ENCODE measurements at regions not wholly inside any gene's neighbourhood (a gene's known extent, or its start where the extent isn't known, plus 50 kb on each side); places are given as distances from the start of the nearest gene placed in this dataset.

DNA sequence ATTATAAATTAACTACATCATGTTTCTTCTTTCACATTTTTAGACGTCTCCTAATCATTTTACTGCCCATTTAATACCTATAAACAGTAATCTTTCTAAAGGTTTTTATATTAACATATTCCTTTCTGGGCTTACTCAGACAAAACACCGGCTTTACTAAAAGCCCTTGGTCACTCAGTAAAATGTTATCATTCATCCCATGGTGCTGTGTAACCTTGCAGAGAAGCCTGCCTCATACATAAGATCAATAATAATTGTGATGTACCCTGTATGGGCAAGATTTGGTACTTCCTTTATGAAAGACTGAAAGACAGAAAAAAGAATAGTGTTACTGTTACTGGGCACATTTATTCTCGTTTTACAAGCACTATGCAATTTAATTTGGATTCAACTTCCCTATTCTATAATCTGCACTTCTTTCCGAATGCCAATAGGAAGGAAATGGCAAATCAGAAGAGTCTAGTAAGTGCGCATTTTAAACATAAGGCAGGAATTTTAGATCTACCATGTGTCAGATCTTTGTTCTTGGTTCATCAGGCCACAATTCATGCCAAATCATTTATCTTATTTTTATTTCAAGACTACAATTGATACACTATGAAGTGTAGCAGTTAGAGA is 522.2 kb downstream of the CSNK1G3 start:
- in situ Hi-C loops (cut with MboI; ENCODE audit: low pct_unique_long_range_greater_than_20kb, low sequenced_read_pairs, unreplicated experiment): no loop called here
- TF ChIP-seq, protein P1, sequence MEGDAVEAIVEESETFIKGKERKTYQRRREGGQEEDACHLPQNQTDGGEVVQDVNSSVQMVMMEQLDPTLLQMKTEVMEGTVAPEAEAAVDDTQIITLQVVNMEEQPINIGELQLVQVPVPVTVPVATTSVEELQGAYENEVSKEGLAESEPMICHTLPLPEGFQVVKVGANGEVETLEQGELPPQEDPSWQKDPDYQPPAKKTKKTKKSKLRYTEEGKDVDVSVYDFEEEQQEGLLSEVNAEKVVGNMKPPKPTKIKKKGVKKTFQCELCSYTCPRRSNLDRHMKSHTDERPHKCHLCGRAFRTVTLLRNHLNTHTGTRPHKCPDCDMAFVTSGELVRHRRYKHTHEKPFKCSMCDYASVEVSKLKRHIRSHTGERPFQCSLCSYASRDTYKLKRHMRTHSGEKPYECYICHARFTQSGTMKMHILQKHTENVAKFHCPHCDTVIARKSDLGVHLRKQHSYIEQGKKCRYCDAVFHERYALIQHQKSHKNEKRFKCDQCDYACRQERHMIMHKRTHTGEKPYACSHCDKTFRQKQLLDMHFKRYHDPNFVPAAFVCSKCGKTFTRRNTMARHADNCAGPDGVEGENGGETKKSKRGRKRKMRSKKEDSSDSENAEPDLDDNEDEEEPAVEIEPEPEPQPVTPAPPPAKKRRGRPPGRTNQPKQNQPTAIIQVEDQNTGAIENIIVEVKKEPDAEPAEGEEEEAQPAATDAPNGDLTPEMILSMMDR (IDR thresholded peaks at IDR 0.05; ENCODE audit: extremely low read depth, insufficient read depth, missing control alignments): no peak
- DNase-seq (ENCODE audit: low spot score): no peak

DNA sequence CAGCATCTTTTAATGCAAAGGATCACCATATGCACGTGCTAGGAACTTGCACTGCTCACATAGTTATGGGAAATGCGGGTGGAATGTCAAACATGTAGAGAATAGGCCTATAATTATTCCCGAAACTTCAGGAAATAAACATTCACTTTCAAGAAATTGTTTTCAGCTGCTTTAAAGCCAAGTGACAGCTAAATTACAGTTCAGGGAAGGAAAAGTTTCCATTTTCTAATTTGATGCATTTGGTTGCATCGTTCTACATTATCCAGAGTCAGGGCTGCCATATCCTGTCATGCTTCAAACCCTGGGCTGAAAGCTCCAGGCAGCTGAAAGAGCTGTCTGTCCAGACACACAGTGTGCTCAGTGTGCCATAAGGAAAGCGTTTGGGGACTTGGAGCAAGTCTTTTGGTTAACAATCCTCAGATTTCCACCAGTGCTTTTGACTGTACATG is 518.1 kb downstream of the CSNK1G3 start:
- in situ Hi-C loops (cut with MboI; ENCODE audit: low pct_unique_long_range_greater_than_20kb, low sequenced_read_pairs, unreplicated experiment): no loop called here
- TF ChIP-seq, protein P1 (IDR thresholded peaks at IDR 0.05; ENCODE audit: extremely low read depth, insufficient read depth, missing control alignments): no peak
- DNase-seq (ENCODE audit: low spot score): no peak

DNA sequence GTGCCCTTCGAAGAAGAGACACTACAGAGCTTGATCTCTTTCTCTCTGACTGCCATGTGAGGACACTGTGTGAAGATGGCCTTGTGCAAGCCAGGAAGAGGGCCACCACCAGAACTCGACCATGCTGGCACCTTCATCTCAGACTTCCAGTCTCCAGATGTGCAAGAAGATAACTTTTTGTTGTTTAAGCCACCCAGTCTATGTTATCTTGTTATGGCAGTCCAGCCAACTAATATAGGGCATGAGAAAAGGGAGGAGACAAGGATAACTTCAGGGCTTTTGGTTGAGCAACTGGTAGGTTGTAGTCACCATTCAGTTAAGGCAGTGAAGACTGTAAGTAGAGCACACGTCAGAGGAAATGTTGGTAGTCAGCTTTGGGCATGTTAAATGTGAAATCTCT is 515.5 kb downstream of the CSNK1G3 start:
- TF ChIP-seq, protein P1 (IDR thresholded peaks at IDR 0.05; ENCODE audit: extremely low read depth, insufficient read depth, missing control alignments): no peak
- no peak for DNase-seq (ENCODE audit: low spot score)
- in situ Hi-C loops (cut with MboI; ENCODE audit: low pct_unique_long_range_greater_than_20kb, low sequenced_read_pairs, unreplicated experiment): no loop called here

DNA sequence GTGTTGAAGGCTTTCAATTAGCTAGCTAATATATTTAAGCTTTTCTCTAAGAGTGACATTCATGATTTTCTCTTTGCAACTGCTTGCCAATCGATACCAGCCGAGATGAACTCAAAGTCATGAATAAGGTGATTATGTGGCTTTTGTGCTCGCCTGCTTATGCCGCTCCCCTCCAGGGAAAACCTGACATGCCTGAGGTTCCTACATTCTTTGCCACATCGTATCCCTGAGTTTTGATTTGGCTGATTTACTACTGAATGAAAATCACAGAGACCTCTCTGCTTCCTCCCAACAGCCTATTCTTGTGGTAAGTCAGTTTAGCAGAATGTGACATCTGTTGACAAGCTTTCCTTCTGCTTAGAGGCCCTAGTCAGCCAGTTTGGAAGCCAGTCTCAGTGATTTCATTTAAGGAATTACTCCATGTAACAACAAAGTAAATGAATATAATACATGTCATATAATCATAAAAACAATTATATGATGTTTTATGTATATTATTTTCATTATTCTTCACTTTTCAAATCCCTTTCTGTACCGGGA is 513.4 kb downstream of the CSNK1G3 start:
- TF ChIP-seq, protein P1 (IDR thresholded peaks at IDR 0.05; ENCODE audit: extremely low read depth, insufficient read depth, missing control alignments): no peak
- in situ Hi-C loops (cut with MboI; ENCODE audit: low pct_unique_long_range_greater_than_20kb, low sequenced_read_pairs, unreplicated experiment): no loop called here
- DNase-seq (ENCODE audit: low spot score): no peak

DNA sequence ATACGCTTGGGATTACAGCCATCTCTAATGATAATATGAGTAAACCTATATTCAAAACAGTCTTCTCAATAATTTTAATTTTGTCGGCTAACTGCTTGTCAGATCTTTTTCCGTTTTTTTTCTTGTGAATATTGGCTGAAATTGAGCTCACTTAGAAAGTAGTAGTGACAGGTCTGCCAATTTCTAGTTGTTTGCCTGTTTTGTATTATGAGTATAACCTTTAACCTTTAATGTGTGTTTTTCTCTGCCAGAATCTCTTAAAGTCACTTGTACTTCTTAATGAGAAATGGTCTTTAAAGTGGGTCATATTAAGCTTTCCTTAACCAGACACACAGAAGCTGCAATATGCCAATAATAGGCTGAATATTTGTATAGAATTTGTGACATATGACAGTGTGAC is 511.0 kb downstream of the CSNK1G3 start:
- DNase-seq (ENCODE audit: low spot score): no peak
- in situ Hi-C loops (cut with MboI; ENCODE audit: low pct_unique_long_range_greater_than_20kb, low sequenced_read_pairs, unreplicated experiment): no loop called here
- TF ChIP-seq, protein P1 (IDR thresholded peaks at IDR 0.05; ENCODE audit: extremely low read depth, insufficient read depth, missing control alignments): no peak

DNA sequence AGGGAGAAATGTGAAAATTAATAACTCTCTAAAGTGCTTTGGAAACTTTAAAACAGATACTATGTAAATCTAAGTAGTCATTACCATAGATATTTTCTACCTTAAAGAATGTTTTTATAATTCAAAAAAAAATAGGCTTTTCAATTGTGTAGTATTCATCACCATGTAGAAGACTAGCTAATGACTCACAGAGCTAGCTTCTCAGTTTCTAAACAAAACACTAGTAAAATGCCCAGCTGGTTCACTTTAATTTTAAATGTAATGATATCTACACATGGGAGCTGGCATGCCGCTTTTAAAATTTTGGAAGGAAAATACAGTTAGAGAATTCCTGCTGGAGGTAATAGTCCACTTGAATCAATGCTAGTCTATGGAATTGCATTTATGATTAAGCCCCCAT is 509.8 kb downstream of the CSNK1G3 start:
- DNase-seq (ENCODE audit: low spot score): no peak
- in situ Hi-C loops (cut with MboI; ENCODE audit: low pct_unique_long_range_greater_than_20kb, low sequenced_read_pairs, unreplicated experiment): no loop called here
- TF ChIP-seq, protein P1 (IDR thresholded peaks at IDR 0.05; ENCODE audit: extremely low read depth, insufficient read depth, missing control alignments): no peak
